ENCODE measurements at regions not wholly inside any gene's neighbourhood (a gene's known extent, or its start where the extent isn't known, plus 50 kb on each side); places are given as distances from the start of the nearest gene placed in this dataset.

- Histone ChIP-seq H3K4me3 (ENCODE audit: extremely low read depth in 1 of 4, insufficient read depth in 2 of 4, low read depth in 3 of 4, low read length in 4 of 4) (no peak overlapping the region), H4K5ac (ENCODE audit: insufficient read length, low read depth, low read length) (no peak overlapping the region), H4K91ac (replicated peaks; ENCODE audit: insufficient read length, low read length) (no peak overlapping the region), H3K9me3 (ENCODE audit: insufficient read depth in 2 of 2, low read depth in 1 of 2, low read length in 1 of 2) (peaks cover 2 to 5% of the 10 kb centered on the region in 2 experiments; a peak in 1 of 4 replicates), H3K79me2 (ENCODE audit: control insufficient read depth in 1 of 2, insufficient read depth in 2 of 2, low read length in 2 of 2) (no peaks in the 10 kb centered on the region), H2BK120ac (replicated peaks; ENCODE audit: low read depth, low read length) (no peak overlapping the region), H3K36me3 (ENCODE audit: control insufficient read depth in 2 of 4, insufficient read depth in 4 of 4, low read length in 3 of 4) (no peaks in the 10 kb centered on the region), H3K27me3 (replicated peaks in 1 of 4; ENCODE audit: control insufficient read depth in 3 of 4, extremely low read depth in 1 of 4, insufficient read depth in 3 of 4, low read length in 3 of 4) (no peaks in the 10 kb centered on the region), H3K4ac (replicated peaks; ENCODE audit: insufficient read length, low read depth, low read length) (no peak overlapping the region), H3K4me1 (replicated peaks in 1 of 4; ENCODE audit: control insufficient read depth in 3 of 4, insufficient read depth in 4 of 4, low read length in 3 of 4) (peaks cover 0 to 4% (median 1%) of the 10 kb centered on the region in 4 experiments; a peak in 3 of 7 replicates), H2BK5ac (ENCODE audit: low read depth, low read length) (no peak overlapping the region), H4K20me1 (replicated peaks in 1 of 2; ENCODE audit: control insufficient read depth in 1 of 2, insufficient read depth in 2 of 2, low read length in 2 of 2) (no peaks in the 10 kb centered on the region), H2BK20ac (ENCODE audit: low read length) (no peak overlapping the region), H3K18ac (ENCODE audit: extremely low read depth, low read length) (no peak overlapping the region), H3K4me2 (ENCODE audit: insufficient read depth in 1 of 2, low read depth in 2 of 2, low read length in 2 of 2) (no peak overlapping the region), H2BK12ac (ENCODE audit: low read depth, low read length) (no peak overlapping the region), H2BK15ac (ENCODE audit: low read length) (no peak overlapping the region), H3K14ac (ENCODE audit: insufficient read length) (no peak overlapping the region), H3K27ac (ENCODE audit: low read depth, low read length) (no peak overlapping the region), H2AK5ac (ENCODE audit: low read depth, low read length) (no peak overlapping the region), H3K56ac (replicated peaks; ENCODE audit: insufficient read length, low read depth, low read length) (no peak overlapping the region), H3K9ac (replicated peaks in 1 of 4; ENCODE audit: extremely low read depth in 1 of 4, low read depth in 3 of 4, low read length in 3 of 4) (no peak overlapping the region), H3K23me2 (ENCODE audit: low read depth, low read length) (no peaks in the 10 kb centered on the region), H3K79me1 (ENCODE audit: low read depth, low read length) (no peaks in the 10 kb centered on the region), H3K23ac (ENCODE audit: insufficient read length) (no peak overlapping the region), H2AFZ (ENCODE audit: low read length) (no peak overlapping the region), H4K8ac (ENCODE audit: extremely low read depth, insufficient read depth, low read length) (no peak overlapping the region)
- WGBS, 2 experiments (ENCODE audit: extremely low coverage in 1 of 2, insufficient coverage in 1 of 2, insufficient read length in 1 of 2, insufficient replicate concordance in 2 of 2, low coverage in 1 of 2, low lambda C conversion rate in 2 of 2, missing lambda C conversion rate in 1 of 2) = 83% methylated on average over 1 of the region's 1 CpG; no CpG with 5 or more reads in 1 of the 2 experiments
- no peak for FAIRE-seq
- peak in 1 of 2 experiments; percentile 11 for DNase-seq (ENCODE audit: low read depth in 1 of 2, low spot score in 2 of 2)
- CTCF ChIA-PET (ENCODE audit: partially characterized antibody) = no interaction called here
- POLR2A ChIA-PET (ENCODE audit: partially characterized antibody) = no interaction called here
- no peak for TF ChIP-seq USF2 (IDR thresholded peaks at IDR 0.05; ENCODE audit: low read length)
- TF ChIP-seq SIRT6 (IDR thresholded peaks at IDR 0.05; ENCODE audit: low read length) = no peak
- TF ChIP-seq CEBPB (IDR thresholded peaks at IDR 0.05; ENCODE audit: low read depth, low read length) = no peak
- TF ChIP-seq CREB1 (IDR thresholded peaks at IDR 0.05) = no peak
- no peak for TF ChIP-seq FOSL1 (IDR thresholded peaks at IDR 0.05; ENCODE audit: insufficient read depth, low read depth, low read length)
- TF ChIP-seq POLR2A (IDR thresholded peaks at IDR 0.05; ENCODE audit: control extremely low read depth in 1 of 2, low read depth in 2 of 2, low read length in 2 of 2) = no peak
- TF ChIP-seq KDM5A (IDR thresholded peaks at IDR 0.05; ENCODE audit: low read length) = no peak
- no peak for TF ChIP-seq E2F6 (IDR thresholded peaks at IDR 0.05)
- TF ChIP-seq CTCF (IDR thresholded peaks at IDR 0.05; ENCODE audit: control extremely low read depth in 1 of 3, insufficient read depth in 1 of 3, low read depth in 1 of 3, low read length in 3 of 3) = no peak
These were observed 161.7 kb downstream of the SP3 start for GRCh38 chr2:173803449-173803848.
